Fibroblast of mammary gland (primary cell): ENCODE measurements at regions not wholly inside any gene's neighbourhood (a gene's known extent, or its start where the extent isn't known, plus 50 kb on each side); places are given as distances from the start of the nearest gene placed in this dataset.
"Not testable (repeated sequence)": the region's sequence is repeated elsewhere in the genome, so short reads cannot be mapped to it uniquely, and the experiment has no call there.

Experiments
- DNase-seq: peaks from one replicate; pipeline ENCODE4 v3.0.0-alpha.2; 2010; ENCODE audit warnings: low read depth
- H3K4me3 ChIP-seq: 2 replicates; pipeline ENCODE4 v1.5.1; 2011; ENCODE audit warnings: low read depth, mild to moderate bottlenecking, low read length, moderate library complexity; ENCODE audit not compliant: control insufficient read depth
- CTCF ChIP-seq: conservative IDR thresholded peaks from 2 replicates; pipeline ENCODE4 v1.5.1; 2011; ENCODE audit warnings: low read depth, low read length, inconsistent platforms; ENCODE audit not compliant: control insufficient read depth, insufficient read depth

GRCh38 chrX:138073626-138074025, 507.7 kb downstream of the ZIC3 start:
- DNase-seq, result no peak
- no peak for TF ChIP-seq CTCF
- H3K4me3 ChIP-seq, result no peak overlapping the region

GRCh38 chrX:138082251-138082650, 516.3 kb downstream of the ZIC3 start:
- no peak overlapping the region for H3K4me3 ChIP-seq
- TF ChIP-seq CTCF, result no peak
- no peak for DNase-seq

GRCh38 chrX:138082896-138083295, 517.0 kb downstream of the ZIC3 start:
- DNase-seq, result no peak
- TF ChIP-seq CTCF, result no peak
- no peak overlapping the region for H3K4me3 ChIP-seq

GRCh38 chrX:138110910-138111309, 545.0 kb downstream of the ZIC3 start:
- not testable (repeated sequence) for H3K4me3 ChIP-seq, DNase-seq

- no peak for TF ChIP-seq CTCF
- DNase-seq, result peak; percentile 5
- H3K4me3 ChIP-seq, result no peak overlapping the region
Measured at GRCh38 chrX:138127314-138127713, 561.4 kb downstream of the ZIC3 start.

DNA sequence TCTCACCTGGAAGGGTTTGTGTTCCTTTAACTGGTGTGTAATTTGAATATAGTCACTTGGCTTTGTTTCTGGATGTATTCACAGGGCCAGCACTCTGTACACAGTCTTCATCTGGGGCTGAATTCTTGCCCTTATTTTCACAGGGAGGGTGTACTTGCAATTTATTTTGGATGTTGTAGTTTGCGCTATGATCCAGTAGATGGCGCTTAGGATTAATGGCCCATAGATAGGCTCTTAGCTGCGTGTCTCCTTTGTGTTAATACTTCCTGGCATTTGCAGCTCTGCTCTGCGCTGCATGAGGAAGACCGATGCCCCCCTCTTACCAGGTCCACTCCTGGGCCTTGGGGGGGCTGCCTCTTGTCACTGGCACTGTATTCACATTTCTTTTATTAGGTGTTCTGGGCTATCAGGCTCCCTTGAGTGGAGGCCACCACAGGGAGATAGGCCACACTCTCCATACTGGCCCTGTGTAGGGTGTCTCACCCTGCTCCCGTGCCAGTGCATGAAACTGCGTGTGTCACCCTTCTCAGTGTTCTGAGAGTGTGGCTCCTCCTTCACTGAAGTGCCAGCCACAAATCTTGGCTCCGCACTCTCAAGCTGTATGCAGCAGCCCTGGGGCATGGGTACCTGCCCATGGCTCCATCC, 562.2 kb downstream of the ZIC3 start:
- no peak overlapping the region for H3K4me3 ChIP-seq
- TF ChIP-seq CTCF, result peak; percentile 72
- DNase-seq, result peak; percentile 45

GRCh38 chrX:138150709-138151108, 560.8 kb downstream of the FGF13 start:
- TF ChIP-seq CTCF, result no peak
- H3K4me3 ChIP-seq, result no peak overlapping the region
- no peak for DNase-seq

DNA sequence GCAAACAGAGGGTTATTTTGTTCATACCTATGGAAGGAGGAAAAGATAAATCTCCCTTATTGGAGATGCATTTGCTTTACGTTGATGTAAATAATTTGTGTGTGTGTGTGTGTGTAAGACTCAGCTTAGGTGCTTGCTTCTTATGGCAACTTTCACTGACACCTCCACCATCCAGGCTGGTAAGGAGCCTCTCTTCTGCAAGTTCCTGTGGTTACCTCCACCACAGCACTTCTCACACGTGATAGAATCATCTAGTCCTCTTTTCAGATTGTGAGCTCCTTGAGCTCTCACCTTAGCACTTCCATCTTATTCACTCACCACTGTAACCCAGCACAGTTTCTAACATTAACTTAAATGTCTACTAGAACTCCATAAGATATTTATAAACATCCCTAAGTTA, 553.7 kb downstream of the FGF13 start:
- DNase-seq, result no peak
- no peak for TF ChIP-seq CTCF
- no peak overlapping the region for H3K4me3 ChIP-seq
